ENCODE measurements at regions not wholly inside any gene's neighbourhood (a gene's known extent, or its start where the extent isn't known, plus 50 kb on each side); places are given as distances from the start of the nearest gene placed in this dataset.
A peak's percentile ranks its signal among the peaks of the same experiment; 100 is the strongest.

DNA sequence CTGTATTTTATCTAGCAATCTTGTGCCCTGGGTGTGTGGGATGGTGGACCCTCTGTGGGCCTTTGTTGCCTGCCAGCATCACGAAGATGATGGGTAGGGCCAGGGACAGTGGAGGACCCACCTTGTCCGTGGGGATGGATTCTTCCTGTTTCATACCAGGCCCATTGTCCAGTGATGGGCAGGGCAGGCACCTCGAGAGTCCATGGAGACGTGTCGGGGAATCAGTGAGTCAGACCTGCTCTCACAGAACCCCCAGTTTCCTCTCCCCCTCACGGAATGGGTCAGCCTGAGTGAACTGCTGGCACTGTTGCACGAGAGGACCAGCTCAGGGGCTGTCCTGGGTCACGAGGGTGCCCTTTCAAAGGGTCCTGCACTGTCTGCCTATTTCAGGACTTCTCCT, 401.2 kb downstream of the RPS24 start:
- TF ChIP-seq, protein P1, sequence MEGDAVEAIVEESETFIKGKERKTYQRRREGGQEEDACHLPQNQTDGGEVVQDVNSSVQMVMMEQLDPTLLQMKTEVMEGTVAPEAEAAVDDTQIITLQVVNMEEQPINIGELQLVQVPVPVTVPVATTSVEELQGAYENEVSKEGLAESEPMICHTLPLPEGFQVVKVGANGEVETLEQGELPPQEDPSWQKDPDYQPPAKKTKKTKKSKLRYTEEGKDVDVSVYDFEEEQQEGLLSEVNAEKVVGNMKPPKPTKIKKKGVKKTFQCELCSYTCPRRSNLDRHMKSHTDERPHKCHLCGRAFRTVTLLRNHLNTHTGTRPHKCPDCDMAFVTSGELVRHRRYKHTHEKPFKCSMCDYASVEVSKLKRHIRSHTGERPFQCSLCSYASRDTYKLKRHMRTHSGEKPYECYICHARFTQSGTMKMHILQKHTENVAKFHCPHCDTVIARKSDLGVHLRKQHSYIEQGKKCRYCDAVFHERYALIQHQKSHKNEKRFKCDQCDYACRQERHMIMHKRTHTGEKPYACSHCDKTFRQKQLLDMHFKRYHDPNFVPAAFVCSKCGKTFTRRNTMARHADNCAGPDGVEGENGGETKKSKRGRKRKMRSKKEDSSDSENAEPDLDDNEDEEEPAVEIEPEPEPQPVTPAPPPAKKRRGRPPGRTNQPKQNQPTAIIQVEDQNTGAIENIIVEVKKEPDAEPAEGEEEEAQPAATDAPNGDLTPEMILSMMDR (IDR thresholded peaks at IDR 0.05) = no peak
- DNase-seq (ENCODE audit: low spot score) = no peak
- no peak overlapping the region for H3K27ac ChIP-seq

DNA sequence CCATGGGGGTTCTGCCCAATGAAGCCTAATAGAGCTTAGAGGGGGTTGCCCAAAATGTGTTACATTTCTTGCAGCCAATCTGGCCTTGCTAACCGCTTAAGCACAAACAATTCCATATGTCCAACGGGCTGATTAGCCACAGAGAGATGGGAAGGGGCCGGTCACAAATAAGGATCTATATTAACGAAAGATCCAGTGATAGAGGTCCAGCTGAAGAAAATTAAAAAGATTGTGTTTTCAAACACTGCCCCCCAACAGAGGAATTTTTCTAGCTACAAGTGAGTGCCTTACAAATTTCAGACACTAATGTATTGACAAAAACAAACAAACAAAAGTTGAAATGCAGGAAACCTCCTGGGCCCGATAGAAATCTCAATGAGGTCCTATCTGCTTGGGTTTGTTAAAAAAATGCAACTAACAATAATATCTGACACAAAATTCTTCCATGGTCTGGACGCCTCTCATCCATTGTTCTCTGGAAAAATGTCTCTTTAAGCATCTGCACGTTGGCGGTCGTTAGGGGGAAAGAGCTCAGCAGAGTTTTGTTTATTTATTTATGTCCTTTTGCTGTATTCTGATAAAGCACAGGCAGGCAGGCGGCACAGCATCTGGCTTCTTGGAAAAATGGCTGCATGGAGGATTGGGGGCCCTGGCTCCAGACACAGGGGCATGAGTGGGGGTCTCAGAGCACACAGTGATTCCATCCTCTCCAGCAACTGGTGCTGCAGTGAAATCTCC, 402.0 kb downstream of the RPS24 start:
- no peak for DNase-seq (ENCODE audit: low spot score)
- Histone ChIP-seq H3K4me3 (no peak overlapping the region), H3K27ac (no peak overlapping the region)
- TF ChIP-seq, protein P1 (IDR thresholded peaks at IDR 0.05) = no peak

More for the DNA sequence above, 401.2 kb downstream of the RPS24 start:
- H3K4me3 ChIP-seq = no peak overlapping the region

DNA sequence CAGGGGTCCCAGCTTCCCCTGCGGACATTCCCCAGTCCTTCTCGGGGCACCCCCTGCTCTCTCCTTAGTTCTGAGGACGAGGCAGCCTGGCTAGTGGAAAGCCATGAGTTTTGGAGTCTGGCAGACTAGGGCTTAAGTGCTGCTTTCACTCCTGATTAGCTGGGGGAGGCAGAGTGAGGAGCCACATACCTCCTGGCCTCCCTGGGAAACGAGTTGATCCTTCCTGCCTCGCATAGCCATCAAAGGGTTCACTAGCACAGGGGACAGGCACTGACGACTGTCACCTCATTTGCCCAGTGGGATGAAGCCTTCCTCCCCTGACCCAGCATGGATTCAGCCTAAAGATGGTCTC, 402.5 kb downstream of the RPS24 start:
- no peak for DNase-seq (ENCODE audit: low spot score)
- TF ChIP-seq, protein P1 (IDR thresholded peaks at IDR 0.05) = no peak
- Histone ChIP-seq H3K27ac (no peak overlapping the region), H3K4me3 (no peak overlapping the region)

DNA sequence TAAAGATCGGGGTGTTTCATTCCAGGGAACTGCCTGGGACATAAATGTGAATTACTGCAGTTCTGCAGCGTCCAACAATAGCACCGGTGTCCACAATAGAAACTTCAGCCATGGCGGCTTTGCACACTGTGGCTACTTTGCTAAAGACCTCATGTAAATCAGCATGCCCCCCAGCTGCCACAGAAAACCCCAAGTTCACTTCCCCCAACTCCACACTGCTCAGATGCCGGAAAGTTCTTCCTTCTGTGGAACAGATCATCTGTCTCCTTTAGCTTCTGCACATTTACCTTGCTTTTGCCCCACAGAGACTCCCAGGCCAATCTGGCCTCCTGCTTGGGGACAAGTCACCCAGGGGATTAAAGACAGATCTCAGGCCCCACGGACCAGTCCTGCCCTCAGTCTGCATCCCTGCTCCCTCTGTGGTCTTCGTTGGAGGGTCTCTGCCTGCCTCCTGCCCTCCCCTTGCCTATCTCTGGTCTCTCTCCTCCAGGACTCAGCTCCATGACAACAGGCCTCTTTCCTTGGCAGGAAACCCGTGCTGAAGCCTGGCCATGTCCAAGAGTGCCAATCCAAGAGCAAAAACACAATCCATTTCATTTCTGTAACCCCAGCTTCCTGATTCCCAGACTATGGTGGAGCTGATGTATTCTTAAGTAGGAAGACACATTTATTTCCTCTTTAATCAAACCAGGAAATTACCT, 403.2 kb downstream of the RPS24 start:
- Histone ChIP-seq H3K4me3 (no peak overlapping the region), H3K27ac (no peak overlapping the region)
- DNase-seq (ENCODE audit: low spot score) = peak; percentile 68
- TF ChIP-seq, protein P1 (IDR thresholded peaks at IDR 0.05) = no peak

DNA sequence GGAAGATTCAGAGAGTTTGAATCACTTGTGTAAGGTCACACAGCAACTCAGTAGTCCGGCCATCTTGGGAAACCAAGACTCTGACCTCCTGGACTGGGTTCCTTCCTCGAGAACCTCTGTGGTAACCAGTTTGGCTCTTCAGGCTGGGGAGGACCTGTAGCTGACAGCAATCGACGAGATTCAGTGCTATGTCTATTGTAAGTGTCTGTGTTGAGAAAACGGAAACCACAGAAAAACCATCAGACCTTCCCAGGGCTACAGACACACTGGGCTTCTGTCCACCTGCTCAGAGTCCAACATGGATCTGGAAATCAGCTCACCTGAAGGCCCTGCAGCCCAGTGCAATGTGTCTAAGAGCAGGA, 403.7 kb downstream of the RPS24 start:
- Histone ChIP-seq H3K27ac (no peak overlapping the region), H3K4me3 (no peak overlapping the region)
- no peak for DNase-seq (ENCODE audit: low spot score)
- TF ChIP-seq, protein P1 (IDR thresholded peaks at IDR 0.05) = no peak

DNA sequence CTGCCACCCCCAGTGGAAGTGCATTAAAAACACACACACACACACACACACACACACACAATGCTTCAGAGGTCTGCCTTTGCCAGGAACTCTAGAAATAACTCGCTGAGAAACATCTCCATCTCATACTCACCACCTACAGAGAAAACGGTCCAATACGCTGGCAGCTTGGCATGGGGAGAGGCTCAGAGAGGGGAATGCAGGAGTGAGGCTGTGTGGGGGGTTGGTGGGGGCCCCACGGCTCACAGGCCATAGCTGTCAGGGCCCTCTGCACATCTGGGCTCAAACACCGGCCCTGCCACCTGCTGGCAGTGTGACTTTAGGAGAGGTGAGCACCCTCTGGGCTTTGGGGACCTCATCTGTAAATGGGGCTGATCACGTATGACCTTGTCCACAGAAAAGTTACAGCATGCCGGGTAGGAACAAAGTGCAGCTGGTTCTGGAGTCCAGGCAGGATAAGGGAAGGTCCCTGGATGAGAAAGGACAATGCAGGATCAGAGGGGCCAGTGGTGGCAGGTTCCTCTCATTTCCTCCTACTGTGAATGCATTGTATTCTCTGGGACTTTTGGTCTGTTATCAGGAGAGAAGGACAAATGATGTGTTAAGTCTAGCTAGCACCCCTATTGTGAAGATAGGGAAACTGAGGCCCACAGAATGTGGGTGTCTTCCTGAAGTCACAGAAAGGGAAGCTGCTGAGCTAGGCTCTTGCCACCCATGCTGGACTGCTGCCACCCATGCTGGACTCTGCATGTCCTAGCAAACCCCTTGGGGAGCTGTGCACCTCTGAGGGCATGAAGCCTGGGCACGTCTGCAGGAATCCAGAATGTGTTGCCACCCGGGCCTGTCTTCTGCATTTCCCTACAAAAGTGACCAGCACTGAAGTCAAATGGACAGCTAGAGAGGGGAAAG, 404.6 kb downstream of the RPS24 start:
- no peak for DNase-seq (ENCODE audit: low spot score)
- no peak overlapping the region for H3K4me3 ChIP-seq
- peak overlapping the region in 1 of 2 donors; percentile 30 for H3K27ac ChIP-seq
- TF ChIP-seq, protein P1 (IDR thresholded peaks at IDR 0.05) = no peak

Data from coronary artery (tissue), 2 donors.